Suprapubic skin (tissue), 4 donors: ENCODE measurements at regions not wholly inside any gene's neighbourhood (a gene's known extent, or its start where the extent isn't known, plus 50 kb on each side); places are given as distances from the start of the nearest gene placed in this dataset.

Experiments used
- POLR2A ChIP-seq, 2 donors: fragments of 450-650 bp; IDR thresholded peaks; one replicate each; pipeline ENCODE4 v1.6.1; 2017; ENCODE audit warnings: antibody characterized with exemption in 2 of 2, mild to moderate bottlenecking in 2 of 2, moderate library complexity in 2 of 2
- POLR2AphosphoS5 ChIP-seq, 3 donors: sonication (generic); formaldehyde crosslinking; IDR thresholded peaks; one replicate each; pipeline ENCODE4 v1.6.1; 2017; ENCODE audit warnings: antibody characterized with exemption in 3 of 3
- TF ChIP-seq, protein P1 (sequence below), 2 donors: fragments of 200-600 bp in 1 of 2; fragments of 450-650 bp in 1 of 2; sonication (generic) in 1 of 2; IDR thresholded peaks; one replicate each; pipeline ENCODE4 v1.5.1; 2016 to 2019; ENCODE audit warnings: antibody characterized with exemption in 2 of 2, mild to moderate bottlenecking in 1 of 2, moderate library complexity in 1 of 2

DNA sequence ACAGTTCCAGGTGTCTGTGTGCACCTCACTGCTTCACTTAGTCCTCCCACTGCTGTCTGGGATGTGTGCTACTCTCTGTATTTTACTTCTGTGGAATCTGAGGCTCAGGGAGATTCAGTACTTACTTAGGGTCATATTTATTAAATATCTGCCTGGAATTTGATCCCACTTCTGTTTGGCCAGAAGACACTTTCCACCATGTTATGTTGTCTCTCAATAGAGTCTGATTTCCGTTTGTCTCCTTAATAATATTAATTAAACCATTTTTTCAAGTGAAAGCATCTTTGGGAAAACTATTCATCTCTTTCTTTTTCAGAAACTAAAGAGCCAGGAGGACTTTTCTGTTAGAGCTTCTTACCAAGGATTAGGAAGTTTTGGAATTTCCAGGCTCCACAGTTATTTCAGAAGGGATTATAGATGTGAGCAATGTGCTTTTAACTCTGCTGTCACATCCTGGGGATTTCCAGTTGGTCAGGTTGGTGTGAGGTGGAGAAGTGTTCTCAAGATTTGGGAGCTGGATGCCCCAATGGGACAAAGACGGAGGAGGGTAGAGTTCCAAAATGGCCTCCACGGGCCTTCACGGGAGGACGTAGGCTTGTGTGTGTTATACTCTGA is 156.8 kb upstream of the RALGAPA2 start:
- TF ChIP-seq, protein P1, sequence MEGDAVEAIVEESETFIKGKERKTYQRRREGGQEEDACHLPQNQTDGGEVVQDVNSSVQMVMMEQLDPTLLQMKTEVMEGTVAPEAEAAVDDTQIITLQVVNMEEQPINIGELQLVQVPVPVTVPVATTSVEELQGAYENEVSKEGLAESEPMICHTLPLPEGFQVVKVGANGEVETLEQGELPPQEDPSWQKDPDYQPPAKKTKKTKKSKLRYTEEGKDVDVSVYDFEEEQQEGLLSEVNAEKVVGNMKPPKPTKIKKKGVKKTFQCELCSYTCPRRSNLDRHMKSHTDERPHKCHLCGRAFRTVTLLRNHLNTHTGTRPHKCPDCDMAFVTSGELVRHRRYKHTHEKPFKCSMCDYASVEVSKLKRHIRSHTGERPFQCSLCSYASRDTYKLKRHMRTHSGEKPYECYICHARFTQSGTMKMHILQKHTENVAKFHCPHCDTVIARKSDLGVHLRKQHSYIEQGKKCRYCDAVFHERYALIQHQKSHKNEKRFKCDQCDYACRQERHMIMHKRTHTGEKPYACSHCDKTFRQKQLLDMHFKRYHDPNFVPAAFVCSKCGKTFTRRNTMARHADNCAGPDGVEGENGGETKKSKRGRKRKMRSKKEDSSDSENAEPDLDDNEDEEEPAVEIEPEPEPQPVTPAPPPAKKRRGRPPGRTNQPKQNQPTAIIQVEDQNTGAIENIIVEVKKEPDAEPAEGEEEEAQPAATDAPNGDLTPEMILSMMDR (IDR thresholded peaks at IDR 0.05) = no peak
- TF ChIP-seq POLR2A (IDR thresholded peaks at IDR 0.05) (no peak), POLR2AphosphoS5 (IDR thresholded peaks at IDR 0.05) (no peak)
